GM12892 (cell line): ENCODE measurements at regions not wholly inside any gene's neighbourhood (a gene's known extent, or its start where the extent isn't known, plus 50 kb on each side); places are given as distances from the start of the nearest gene placed in this dataset.

ENCODE experiments used
- POLR2A ChIP-seq: IDR thresholded peaks from 2 replicates; pipeline ENCODE4 v1.6.1; 2011; ENCODE audit warnings: low read depth, low read length, control low read depth
- POLR2AphosphoS5 ChIP-seq: IDR thresholded peaks from 2 replicates; pipeline ENCODE4 v1.6.1; 2011; ENCODE audit warnings: low read depth, low read length, control low read depth

DNA sequence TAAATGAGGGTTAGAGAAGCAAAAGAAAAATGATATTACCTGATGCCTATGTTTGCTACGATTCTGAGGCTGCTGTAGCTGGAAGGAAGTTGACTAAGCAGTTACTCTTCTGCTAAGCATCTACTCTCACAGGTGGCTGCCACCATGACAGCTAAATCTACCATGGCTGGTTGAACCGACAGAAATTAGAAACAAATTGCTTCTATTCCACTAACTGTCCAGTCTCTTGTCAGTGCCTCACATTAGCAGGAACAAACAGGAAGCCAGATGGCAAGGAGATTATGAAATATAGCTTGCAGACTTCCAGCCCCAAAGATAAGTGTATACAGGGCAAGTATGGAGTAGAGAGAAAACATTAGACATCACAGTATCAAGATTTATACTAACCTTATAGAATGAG lies 59.4 kb upstream of the TMEM200A start:
- TF ChIP-seq POLR2A (no peak), POLR2AphosphoS5 (no peak)
